C1 segment of cervical spinal cord (tissue), 14 donors: ENCODE measurements at regions not wholly inside any gene's neighbourhood (a gene's known extent, or its start where the extent isn't known, plus 50 kb on each side); places are given as distances from the start of the nearest gene placed in this dataset.
"Not testable (repeated sequence)": the region's sequence is repeated elsewhere in the genome, so short reads cannot be mapped to it uniquely, and the experiment has no call there.

ENCODE experiments used
- DNase-seq, 14 donors: peaks; one replicate each; lab custom pipeline; 2025; lab: John Stamatoyannopoulos, UW

- DNase-seq: not testable (repeated sequence)
Measured at GRCh38 chr1:121051161-121051790, 132.9 kb downstream of the FAM72B start.

- DNase-seq: not testable (repeated sequence)
Measured at GRCh38 chr1:121052081-121052660, 132.0 kb downstream of the FAM72B start.

GRCh38 chr1:121054928-121055327 lies 129.2 kb downstream of the FAM72B start:
- not testable (repeated sequence) for DNase-seq

- not testable (repeated sequence) for DNase-seq
Measured at GRCh38 chr1:121066925-121067324, 117.2 kb downstream of the FAM72B start.

GRCh38 chr1:121068738-121069499 lies 115.2 kb downstream of the FAM72B start:
- DNase-seq: not testable (repeated sequence)

GRCh38 chr1:121073852-121074251 lies 110.3 kb downstream of the FAM72B start:
- not testable (repeated sequence) for DNase-seq

GRCh38 chr1:121075254-121075805 lies 108.8 kb downstream of the FAM72B start:
- DNase-seq: not testable (repeated sequence)

- not testable (repeated sequence) for DNase-seq
Measured at GRCh38 chr1:121076674-121077073, 107.5 kb downstream of the FAM72B start.

GRCh38 chr1:121079655-121080054 lies 104.5 kb downstream of the FAM72B start:
- DNase-seq: not testable (repeated sequence)

GRCh38 chr1:121080197-121080903 lies 103.8 kb downstream of the FAM72B start:
- DNase-seq: not testable (repeated sequence)

GRCh38 chr1:121080904-121081264 lies 103.3 kb downstream of the FAM72B start:
- not testable (repeated sequence) for DNase-seq

GRCh38 chr1:121081625-121082199 lies 102.4 kb downstream of the FAM72B start:
- DNase-seq: not testable (repeated sequence)

GRCh38 chr1:121082995-121083394 lies 101.1 kb downstream of the FAM72B start:
- DNase-seq: not testable (repeated sequence)

- not testable (repeated sequence) for DNase-seq
Measured at GRCh38 chr1:121086249-121086648, 97.9 kb downstream of the FAM72B start.

- DNase-seq: not testable (repeated sequence)
Measured at GRCh38 chr1:121087221-121087620, 96.9 kb downstream of the FAM72B start.

- not testable (repeated sequence) for DNase-seq
Measured at GRCh38 chr1:121088568-121088967, 95.6 kb downstream of the FAM72B start.

GRCh38 chr1:121092329-121092968 lies 91.7 kb downstream of the FAM72B start:
- DNase-seq: not testable (repeated sequence)

- DNase-seq: not testable (repeated sequence)
Measured at GRCh38 chr1:121095014-121095413, 89.1 kb downstream of the FAM72B start.

- peak in 11 of 14 donors; percentile 3 to 72 (median 39) for DNase-seq
Measured at GRCh38 chr1:121097127-121097866, 86.8 kb downstream of the FAM72B start.

GRCh38 chr1:121097867-121098215 lies 86.3 kb downstream of the FAM72B start:
- peak in 1 of 14 donors; percentile 35 for DNase-seq
